HL-60 (cell line): ENCODE measurements at regions not wholly inside any gene's neighbourhood (a gene's known extent, or its start where the extent isn't known, plus 50 kb on each side); places are given as distances from the start of the nearest gene placed in this dataset.

Source experiments
- DNase-seq, 2 experiments: peaks; one replicate each; pipeline ENCODE4 v3.0.0-alpha.2; 2010 to 2020; ENCODE audit warnings: low read depth in 1 of 2, low spot score in 1 of 2
- H3K27ac ChIP-seq: fragments of 250-450 bp; sonication (Bioruptor Pico); replicated peaks from 2 replicates; pipeline ENCODE4 v1.5.1; 2020; ENCODE audit warnings: mild to moderate bottlenecking, moderate library complexity
- H3K27me3 ChIP-seq: fragments of 250-450 bp; sonication (Bioruptor Pico); 2 replicates; pipeline ENCODE4 v1.5.1; 2021; ENCODE audit warnings: mild to moderate bottlenecking, moderate library complexity; ENCODE audit not compliant: insufficient read depth, poor library complexity, severe bottlenecking
- H3K4me3 ChIP-seq: replicated peaks from 2 replicates; pipeline ENCODE4 v1.5.1; 2011; ENCODE audit warnings: mild to moderate bottlenecking, control low read depth, low read length; ENCODE audit not compliant: insufficient read depth
- GABPA ChIP-seq: IDR thresholded peaks from 2 replicates; pipeline ENCODE4 v1.6.1; 2012; ENCODE audit warnings: low read depth
- POLR2AphosphoS5 ChIP-seq: IDR thresholded peaks from 2 replicates; pipeline ENCODE4 v1.6.1; 2012; ENCODE audit warnings: low read depth
- SPI1 ChIP-seq: IDR thresholded peaks from 2 replicates; pipeline ENCODE4 v1.6.1; 2012; ENCODE audit warnings: low read depth, mild to moderate bottlenecking, borderline replicate concordance
- TF ChIP-seq, protein P1 (sequence below): IDR thresholded peaks from 2 replicates; pipeline ENCODE4 v1.6.1; 2012; ENCODE audit warnings: low read depth; ENCODE audit not compliant: insufficient replicate concordance
- TF ChIP-seq, protein P2 (sequence below): IDR thresholded peaks from one replicate; pipeline ENCODE4 v1.5.1; 2011; ENCODE audit warnings: low read length, control low read depth, inconsistent platforms; ENCODE audit not compliant: insufficient read depth

DNA sequence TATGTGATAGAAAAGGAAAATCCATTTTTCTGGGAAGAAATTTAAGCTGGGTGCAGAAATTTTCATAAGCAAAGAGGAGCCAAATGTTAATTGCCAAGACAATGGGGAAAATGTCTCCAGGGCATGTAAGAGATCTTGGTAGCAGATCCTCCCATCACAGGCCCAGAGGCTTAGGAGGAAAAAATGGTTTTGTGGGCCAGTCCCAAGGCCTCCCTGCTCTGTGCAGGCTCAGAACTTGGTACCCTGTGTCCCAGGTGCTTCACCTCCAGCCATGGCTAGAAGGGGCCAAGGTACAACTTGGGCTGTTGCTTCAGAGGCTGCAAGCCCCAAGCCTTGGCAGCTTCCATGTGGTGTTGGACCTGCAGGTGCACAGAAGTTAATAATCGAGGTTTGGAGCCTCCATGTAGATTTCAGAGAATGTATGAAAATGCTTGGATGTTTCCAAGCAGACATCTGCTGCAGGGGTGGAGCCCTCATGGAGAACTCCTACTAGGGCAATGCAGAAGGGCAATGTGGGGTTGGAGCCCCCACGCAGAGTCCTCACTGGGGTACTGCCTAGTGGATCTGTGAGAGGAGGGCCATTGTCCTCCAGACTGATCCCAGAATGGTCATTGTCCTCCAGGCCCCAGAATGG is 77.7 kb upstream of the ATP2B1 start:
- H3K4me3 ChIP-seq: no peak overlapping the region

DNA sequence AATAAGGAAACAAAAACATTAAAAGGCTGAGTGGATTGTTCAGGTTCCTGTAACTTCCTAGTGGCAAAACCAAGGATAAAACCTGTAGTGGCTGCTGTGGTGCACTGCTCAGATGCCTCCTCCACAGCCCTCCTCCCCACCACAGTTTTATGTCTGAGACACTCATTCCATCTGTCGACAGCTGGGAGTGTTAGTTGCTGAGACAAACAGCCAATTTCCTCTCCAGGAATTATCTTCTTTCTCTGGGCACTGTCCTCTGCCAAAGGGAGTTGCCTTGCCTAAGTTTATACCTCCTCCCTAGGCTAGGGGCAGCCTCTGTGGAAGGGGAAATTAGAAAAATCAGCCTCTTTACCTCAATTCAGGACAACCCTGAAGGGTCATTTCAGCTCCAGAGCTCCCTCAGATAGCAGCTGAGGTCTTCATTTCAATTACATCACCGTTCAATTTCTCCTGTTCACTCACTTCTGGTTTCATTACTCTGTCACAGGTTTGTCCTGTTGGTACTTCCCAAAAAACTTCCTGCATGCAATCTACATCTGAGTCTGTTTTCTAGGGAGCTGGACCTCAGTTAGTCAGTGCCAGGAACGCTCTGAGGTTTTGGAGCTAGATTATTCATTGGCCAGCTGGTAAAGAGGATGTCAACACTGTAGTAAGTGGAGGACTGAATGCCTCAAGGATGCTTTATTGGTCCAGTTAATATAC is 74.9 kb upstream of the ATP2B1 start:
- H3K27me3 ChIP-seq: no peaks in the 10 kb centered on the region
- H3K4me3 ChIP-seq: no peak overlapping the region
- TF ChIP-seq SPI1: no peak
- no peak for TF ChIP-seq POLR2AphosphoS5
- TF ChIP-seq GABPA: no peak
- TF ChIP-seq, protein P1, sequence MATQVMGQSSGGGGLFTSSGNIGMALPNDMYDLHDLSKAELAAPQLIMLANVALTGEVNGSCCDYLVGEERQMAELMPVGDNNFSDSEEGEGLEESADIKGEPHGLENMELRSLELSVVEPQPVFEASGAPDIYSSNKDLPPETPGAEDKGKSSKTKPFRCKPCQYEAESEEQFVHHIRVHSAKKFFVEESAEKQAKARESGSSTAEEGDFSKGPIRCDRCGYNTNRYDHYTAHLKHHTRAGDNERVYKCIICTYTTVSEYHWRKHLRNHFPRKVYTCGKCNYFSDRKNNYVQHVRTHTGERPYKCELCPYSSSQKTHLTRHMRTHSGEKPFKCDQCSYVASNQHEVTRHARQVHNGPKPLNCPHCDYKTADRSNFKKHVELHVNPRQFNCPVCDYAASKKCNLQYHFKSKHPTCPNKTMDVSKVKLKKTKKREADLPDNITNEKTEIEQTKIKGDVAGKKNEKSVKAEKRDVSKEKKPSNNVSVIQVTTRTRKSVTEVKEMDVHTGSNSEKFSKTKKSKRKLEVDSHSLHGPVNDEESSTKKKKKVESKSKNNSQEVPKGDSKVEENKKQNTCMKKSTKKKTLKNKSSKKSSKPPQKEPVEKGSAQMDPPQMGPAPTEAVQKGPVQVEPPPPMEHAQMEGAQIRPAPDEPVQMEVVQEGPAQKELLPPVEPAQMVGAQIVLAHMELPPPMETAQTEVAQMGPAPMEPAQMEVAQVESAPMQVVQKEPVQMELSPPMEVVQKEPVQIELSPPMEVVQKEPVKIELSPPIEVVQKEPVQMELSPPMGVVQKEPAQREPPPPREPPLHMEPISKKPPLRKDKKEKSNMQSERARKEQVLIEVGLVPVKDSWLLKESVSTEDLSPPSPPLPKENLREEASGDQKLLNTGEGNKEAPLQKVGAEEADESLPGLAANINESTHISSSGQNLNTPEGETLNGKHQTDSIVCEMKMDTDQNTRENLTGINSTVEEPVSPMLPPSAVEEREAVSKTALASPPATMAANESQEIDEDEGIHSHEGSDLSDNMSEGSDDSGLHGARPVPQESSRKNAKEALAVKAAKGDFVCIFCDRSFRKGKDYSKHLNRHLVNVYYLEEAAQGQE: no peak
- TF ChIP-seq, protein P2, sequence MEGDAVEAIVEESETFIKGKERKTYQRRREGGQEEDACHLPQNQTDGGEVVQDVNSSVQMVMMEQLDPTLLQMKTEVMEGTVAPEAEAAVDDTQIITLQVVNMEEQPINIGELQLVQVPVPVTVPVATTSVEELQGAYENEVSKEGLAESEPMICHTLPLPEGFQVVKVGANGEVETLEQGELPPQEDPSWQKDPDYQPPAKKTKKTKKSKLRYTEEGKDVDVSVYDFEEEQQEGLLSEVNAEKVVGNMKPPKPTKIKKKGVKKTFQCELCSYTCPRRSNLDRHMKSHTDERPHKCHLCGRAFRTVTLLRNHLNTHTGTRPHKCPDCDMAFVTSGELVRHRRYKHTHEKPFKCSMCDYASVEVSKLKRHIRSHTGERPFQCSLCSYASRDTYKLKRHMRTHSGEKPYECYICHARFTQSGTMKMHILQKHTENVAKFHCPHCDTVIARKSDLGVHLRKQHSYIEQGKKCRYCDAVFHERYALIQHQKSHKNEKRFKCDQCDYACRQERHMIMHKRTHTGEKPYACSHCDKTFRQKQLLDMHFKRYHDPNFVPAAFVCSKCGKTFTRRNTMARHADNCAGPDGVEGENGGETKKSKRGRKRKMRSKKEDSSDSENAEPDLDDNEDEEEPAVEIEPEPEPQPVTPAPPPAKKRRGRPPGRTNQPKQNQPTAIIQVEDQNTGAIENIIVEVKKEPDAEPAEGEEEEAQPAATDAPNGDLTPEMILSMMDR: no peak
- H3K27ac ChIP-seq: no peak overlapping the region
- no peak for DNase-seq

More for the DNA sequence above, 77.7 kb upstream of the ATP2B1 start:
- no peak for DNase-seq
- no peaks in the 10 kb centered on the region for H3K27me3 ChIP-seq
- TF ChIP-seq, protein P1: no peak
- no peak for TF ChIP-seq SPI1
- TF ChIP-seq GABPA: no peak
- TF ChIP-seq, protein P2: no peak
- TF ChIP-seq POLR2AphosphoS5: no peak
- H3K27ac ChIP-seq: no peak overlapping the region

DNA sequence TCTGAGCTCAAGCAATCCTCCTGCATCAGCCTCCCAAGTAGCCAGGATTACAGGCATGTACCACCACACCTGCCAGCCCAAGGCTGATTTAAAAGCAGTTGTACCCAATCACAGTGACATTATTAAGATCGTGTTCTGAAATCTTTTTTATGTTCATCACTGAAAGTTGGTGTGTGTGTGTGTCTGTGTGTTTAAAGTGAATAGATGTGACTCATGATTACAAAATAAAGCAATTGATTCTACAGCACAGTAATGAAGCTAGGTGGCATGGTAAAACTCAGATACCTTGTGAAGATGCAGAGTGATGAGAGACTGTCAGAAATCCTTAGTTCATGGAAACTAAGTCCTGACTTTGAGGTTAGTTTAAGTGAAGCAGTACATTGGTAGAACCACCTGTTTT is 74.2 kb upstream of the ATP2B1 start:
- no peak overlapping the region for H3K4me3 ChIP-seq
- TF ChIP-seq POLR2AphosphoS5: no peak
- no peaks in the 10 kb centered on the region for H3K27me3 ChIP-seq
- no peak for DNase-seq
- H3K27ac ChIP-seq: no peak overlapping the region

DNA sequence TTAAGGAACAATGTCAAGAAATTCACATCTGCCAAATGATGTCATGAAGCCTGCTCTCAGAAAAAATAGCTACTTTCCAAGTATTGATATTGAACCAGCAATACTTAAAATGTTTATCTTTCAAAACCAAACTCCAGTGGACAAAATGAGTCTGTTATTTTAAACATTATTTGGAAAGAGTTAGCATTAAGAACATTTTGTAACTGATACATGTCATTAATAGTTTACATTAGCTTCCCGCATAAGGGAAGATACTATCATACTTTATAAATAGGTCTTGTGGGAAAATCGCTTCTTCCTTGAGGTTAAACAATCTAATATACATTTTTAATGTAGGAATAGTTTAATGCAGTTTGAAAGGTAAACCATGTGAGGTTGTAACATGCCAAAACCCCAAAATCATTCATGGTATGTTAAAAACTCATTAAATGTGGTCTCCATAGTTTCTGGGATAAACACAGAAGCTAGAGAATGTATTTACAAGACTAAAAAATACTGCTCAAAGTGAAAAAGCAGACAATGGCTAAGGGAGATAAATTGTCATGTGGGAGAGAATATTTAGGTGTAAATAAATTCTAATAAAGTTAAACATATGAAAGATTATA is 73.4 kb upstream of the ATP2B1 start:
- H3K27me3 ChIP-seq: no peaks in the 10 kb centered on the region

More for the DNA sequence above, 73.4 kb upstream of the ATP2B1 start:
- TF ChIP-seq, protein P2: no peak
- no peak for TF ChIP-seq GABPA
- TF ChIP-seq POLR2AphosphoS5: no peak
- TF ChIP-seq SPI1: no peak
- TF ChIP-seq, protein P1: no peak
- H3K27ac ChIP-seq: no peak overlapping the region
- DNase-seq: no peak
- H3K4me3 ChIP-seq: no peak overlapping the region
